ENCODE measurements at regions not wholly inside any gene's neighbourhood (a gene's known extent, or its start where the extent isn't known, plus 50 kb on each side); places are given as distances from the start of the nearest gene placed in this dataset.

DNA sequence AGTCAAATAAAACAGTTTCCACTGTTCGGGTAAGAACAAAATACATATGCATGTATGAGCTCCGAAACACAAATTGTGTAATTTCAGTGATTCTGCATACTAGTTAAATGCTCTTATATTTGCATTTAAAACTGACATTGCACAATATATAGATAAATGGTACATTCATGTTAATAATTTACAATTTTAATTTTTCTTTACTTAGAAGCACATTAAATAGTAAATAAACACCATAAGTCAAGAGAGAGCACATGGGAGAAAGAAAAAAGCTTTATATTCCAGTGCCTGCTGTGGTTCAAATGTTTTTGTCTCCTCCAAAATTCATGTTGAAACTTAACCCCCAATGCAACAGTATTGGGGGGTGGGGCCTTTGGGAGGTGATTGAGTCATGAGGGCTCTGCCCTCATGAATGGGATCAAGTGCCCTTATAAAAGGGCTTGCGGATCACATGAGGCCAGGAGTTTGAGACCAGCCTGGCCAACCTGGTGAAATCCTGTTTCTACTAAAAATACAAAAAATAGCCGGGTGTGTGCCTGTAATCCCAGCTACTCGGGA, 322.9 kb downstream of the BCOR start:
- Histone ChIP-seq H3K9me1 (ENCODE audit: control insufficient read depth, extremely low read depth, insufficient read depth, low read length) (no peaks in the 10 kb centered on the region), H3K4me2 (ENCODE audit: control insufficient read depth, extremely low read depth, insufficient read depth, low read depth, low read length) (no peak overlapping the region), H4K20me1 (ENCODE audit: control insufficient read depth, extremely low read depth, insufficient read depth, low read length) (no peaks in the 10 kb centered on the region), H3K27ac (ENCODE audit: control insufficient read depth, insufficient read depth, low read length) (no peak overlapping the region), H3K79me2 (ENCODE audit: control insufficient read depth, insufficient read depth, low read length) (no peaks in the 10 kb centered on the region), H3K4me3 (ENCODE audit: control insufficient read depth in 2 of 3, extremely low read depth in 1 of 3, insufficient read depth in 2 of 3, low read depth in 1 of 3, low read length in 3 of 3) (no peak overlapping the region), H3K9ac (ENCODE audit: control insufficient read depth, extremely low read depth, insufficient read depth, low read length) (no peak overlapping the region), H3K4me1 (ENCODE audit: control insufficient read depth, extremely low read depth, insufficient read depth, low read length) (no peaks in the 10 kb centered on the region), H3K9me3 (ENCODE audit: control insufficient read depth, low read depth, low read length) (no peaks in the 10 kb centered on the region), H3K27me3 (ENCODE audit: control insufficient read depth, extremely low read depth, insufficient read depth, low read length) (no peaks in the 10 kb centered on the region), H3K36me3 (ENCODE audit: control insufficient read depth in 2 of 2, extremely low read depth in 1 of 2, insufficient read depth in 2 of 2, low read length in 2 of 2) (no peaks in the 10 kb centered on the region), H2AFZ (ENCODE audit: control insufficient read depth, low read length) (no peak overlapping the region)
- no peak for FAIRE-seq
- TF ChIP-seq CTCF (optimal IDR thresholded peaks at IDR 0.05 in 1 of 3, IDR thresholded peaks at IDR 0.05 in 1 of 3, conservative IDR thresholded peaks at IDR 0.05 in 1 of 3; ENCODE audit: extremely low read depth in 1 of 3, insufficient read depth in 2 of 3, low read length in 3 of 3) (no peak), EZH2 (IDR thresholded peaks at IDR 0.05; ENCODE audit: low read length) (no peak)
- dilution Hi-C loops (cut with MboI; ENCODE audit: extremely low pct_ligation_motif_present, low sequenced_read_pairs), result no loop called here
- DNase-seq (ENCODE audit: low read depth, low spot score), result no peak

DNA sequence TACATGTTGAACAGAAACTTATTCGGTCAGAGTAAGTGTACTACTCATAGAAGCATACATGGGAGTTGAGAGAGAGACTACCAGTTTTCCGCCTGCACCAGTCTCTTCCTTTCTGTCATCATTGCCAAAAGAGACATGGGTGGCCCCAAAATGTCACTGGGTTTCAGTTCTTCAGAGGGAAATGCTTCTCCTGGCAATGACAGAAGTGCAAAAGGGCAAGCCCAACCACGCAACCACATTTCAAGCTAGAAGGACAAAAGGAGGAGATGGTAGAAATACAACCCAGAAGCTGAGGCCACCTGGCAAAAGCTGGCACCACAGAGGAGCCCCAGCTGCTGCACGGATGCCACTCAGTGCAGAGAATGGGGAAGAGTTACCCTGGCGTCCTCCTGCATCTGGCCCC, 320.1 kb downstream of the BCOR start:
- no peak for FAIRE-seq
- H3K9ac ChIP-seq (ENCODE audit: control insufficient read depth, extremely low read depth, insufficient read depth, low read length), result no peak overlapping the region
- no peaks in the 10 kb centered on the region for H3K36me3 ChIP-seq (ENCODE audit: control insufficient read depth in 2 of 2, extremely low read depth in 1 of 2, insufficient read depth in 2 of 2, low read length in 2 of 2)
- H3K27me3 ChIP-seq (ENCODE audit: control insufficient read depth, extremely low read depth, insufficient read depth, low read length), result no peaks in the 10 kb centered on the region
- H3K27ac ChIP-seq (ENCODE audit: control insufficient read depth, insufficient read depth, low read length), result no peak overlapping the region
- no peaks in the 10 kb centered on the region for H3K9me3 ChIP-seq (ENCODE audit: control insufficient read depth, low read depth, low read length)
- dilution Hi-C loops (cut with MboI; ENCODE audit: extremely low pct_ligation_motif_present, low sequenced_read_pairs), result no loop called here
- no peak overlapping the region for H3K4me2 ChIP-seq (ENCODE audit: control insufficient read depth, extremely low read depth, insufficient read depth, low read depth, low read length)
- H3K4me1 ChIP-seq (ENCODE audit: control insufficient read depth, extremely low read depth, insufficient read depth, low read length), result no peaks in the 10 kb centered on the region
- no peak for TF ChIP-seq CTCF (optimal IDR thresholded peaks at IDR 0.05 in 1 of 3, IDR thresholded peaks at IDR 0.05 in 1 of 3, conservative IDR thresholded peaks at IDR 0.05 in 1 of 3; ENCODE audit: extremely low read depth in 1 of 3, insufficient read depth in 2 of 3, low read length in 3 of 3)
- no peak for TF ChIP-seq EZH2 (IDR thresholded peaks at IDR 0.05; ENCODE audit: low read length)
- no peak overlapping the region for H2AFZ ChIP-seq (ENCODE audit: control insufficient read depth, low read length)
- no peak overlapping the region for H3K4me3 ChIP-seq (ENCODE audit: control insufficient read depth in 2 of 3, extremely low read depth in 1 of 3, insufficient read depth in 2 of 3, low read depth in 1 of 3, low read length in 3 of 3)
- no peak for DNase-seq (ENCODE audit: low read depth, low spot score)
- no peaks in the 10 kb centered on the region for H3K9me1 ChIP-seq (ENCODE audit: control insufficient read depth, extremely low read depth, insufficient read depth, low read length)
- no peaks in the 10 kb centered on the region for H4K20me1 ChIP-seq (ENCODE audit: control insufficient read depth, extremely low read depth, insufficient read depth, low read length)
- H3K79me2 ChIP-seq (ENCODE audit: control insufficient read depth, insufficient read depth, low read length), result no peaks in the 10 kb centered on the region

Data from keratinocyte (primary cell).